ENCODE measurements at regions not wholly inside any gene's neighbourhood (a gene's known extent, or its start where the extent isn't known, plus 50 kb on each side); places are given as distances from the start of the nearest gene placed in this dataset.
"Not testable (repeated sequence)": the region's sequence is repeated elsewhere in the genome, so short reads cannot be mapped to it uniquely, and the experiment has no call there.

DNA sequence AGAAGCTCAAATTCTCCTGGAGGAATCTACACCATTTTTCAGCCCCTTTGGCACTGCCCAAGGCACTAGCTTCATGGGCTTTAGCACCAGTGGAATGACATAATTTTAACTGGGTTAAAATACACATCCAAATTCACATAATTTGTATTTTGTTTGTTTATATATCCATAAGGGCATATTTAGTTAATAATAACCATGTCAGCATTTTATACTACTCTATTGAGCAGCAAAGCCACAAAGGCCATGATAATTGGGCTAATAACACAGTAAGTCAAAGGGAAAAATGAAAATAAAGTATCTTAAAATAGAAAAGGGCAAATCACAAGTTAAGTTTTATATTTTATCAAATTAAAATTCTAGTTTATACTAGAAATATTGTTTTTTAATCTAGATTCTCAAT is 262.7 kb upstream of the TACR3 start:
- DNase-seq = no peak

DNA sequence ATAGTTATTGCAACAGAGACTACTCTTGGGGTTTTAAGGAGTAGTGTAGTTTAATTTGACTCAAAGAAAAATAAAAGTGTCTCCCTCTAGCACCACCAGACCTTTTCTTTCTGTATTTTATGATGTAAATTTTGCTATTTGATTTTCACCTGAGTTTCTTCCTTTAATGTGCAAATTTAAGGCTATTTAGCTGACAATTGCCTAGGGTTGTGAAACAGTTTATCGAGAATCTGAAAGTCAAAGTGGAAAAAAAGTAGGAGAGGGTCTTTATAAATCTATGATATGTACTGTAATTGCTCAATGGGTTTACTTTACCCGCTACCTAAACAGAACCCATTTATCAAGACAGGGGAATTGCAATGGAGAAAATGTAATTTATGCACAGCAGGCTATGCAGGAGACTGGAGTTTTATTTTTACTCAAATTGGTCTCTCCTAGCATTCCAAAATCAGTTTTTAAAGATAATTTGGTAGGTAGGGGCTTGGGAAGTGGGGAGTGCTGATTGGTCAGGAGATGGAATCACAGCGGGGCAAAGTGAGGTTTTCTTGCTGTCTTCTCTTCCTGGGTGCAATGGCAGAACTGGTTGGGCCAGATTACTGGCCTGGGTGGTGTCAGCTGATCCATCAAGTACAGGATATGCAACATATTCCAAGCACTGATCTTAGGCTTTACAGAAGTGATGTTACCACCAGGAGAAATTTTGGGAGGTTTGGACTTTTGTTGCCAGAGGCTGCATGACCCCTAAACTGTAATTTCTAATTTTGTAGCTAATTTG is 228.6 kb upstream of the TACR3 start:
- DNase-seq = no peak

DNA sequence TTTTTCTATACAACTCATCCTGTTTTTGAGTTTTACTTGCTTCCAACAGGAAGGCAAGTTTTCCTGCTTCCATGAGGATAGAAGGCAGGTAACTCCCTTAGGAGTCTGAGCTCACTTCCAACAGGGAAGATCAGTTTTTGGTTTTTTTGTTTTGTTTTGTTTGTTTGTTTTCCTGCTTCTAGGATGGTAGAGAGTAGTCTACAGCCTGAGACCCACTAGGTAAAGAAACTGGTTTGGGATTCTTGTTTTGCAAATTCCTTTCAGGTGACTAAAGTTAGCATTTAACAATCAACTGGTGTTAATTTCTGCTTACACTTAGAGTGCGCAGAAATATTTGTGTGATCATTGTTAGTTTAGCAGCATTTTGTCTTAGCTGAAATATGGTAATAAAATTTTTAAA is 227.8 kb upstream of the TACR3 start:
- no peak for DNase-seq

DNA sequence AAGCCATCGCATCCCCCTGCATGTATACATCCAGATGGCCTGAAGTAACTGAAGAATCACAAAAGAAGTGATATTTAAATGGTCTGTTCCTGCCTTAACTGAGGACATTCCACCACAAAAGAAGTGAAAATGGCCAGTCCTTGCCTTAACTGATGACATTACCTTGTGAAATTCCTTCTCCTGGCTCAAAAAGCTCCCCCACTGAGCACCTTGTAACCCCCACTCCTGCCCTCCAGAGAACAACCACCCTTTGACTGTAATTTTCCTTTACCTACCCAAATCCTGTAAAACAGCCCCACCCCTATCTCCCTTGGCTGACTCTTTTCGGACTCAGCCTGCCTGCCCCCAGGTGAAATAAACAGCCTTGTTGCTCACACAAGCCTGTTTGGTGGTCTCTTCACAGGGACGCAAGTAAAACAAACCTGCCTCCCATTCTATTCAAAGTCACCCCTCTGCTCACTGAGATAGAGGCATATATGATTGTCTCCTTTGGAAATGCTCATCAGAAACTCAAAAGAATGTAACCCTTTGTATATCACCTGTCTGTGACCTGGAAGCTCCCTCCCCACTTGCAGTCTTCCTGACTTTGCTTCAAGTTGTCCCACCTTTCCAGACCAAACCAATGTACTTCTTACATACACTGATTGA is 227.0 kb upstream of the TACR3 start:
- not testable (repeated sequence) for DNase-seq

DNA sequence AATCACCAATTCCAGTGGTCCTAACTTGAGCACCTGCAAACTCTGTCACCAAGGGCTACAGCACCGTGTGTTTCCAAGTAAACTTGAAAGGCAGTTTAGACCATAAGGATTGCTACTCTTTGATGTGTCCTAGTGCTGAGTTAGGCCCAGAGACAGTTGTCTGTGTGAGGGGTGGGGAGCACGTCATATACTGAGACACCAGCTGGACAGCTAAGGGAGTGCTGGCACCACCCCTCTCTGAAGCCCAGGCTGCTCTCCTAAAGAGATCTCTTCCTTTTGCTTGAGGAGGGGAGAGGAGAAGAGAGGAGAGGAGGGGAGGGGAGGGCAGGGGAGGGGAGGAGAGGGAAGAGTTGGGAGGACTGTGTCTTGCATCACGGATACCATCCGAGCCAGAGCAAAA is 218.7 kb upstream of the TACR3 start:
- no peak for DNase-seq

DNA sequence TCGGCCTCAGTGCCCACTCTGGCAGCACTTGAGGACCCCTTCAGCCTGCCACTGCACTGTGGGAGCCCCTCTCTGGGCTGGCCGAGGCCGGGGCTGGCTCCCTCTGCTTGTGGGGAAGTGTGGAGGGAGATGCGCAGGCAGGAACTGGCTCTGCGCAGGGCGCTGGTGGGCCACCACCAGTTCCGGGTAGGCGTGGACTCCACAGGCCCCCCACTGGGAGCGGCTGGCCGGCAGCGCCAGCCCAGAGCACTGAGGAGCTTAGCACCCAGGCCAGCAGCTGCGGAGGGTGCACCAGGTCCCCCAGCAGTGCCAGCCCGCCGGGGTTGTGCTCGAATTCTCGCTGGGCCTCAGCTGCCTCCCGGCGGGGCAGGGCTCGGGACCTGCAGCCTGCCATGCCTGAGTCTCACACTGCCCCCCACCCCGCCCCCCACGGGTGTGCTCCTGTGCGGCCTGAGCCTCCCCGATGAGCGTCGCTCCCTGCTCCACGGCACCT is 216.9 kb upstream of the TACR3 start:
- DNase-seq = no peak

DNA sequence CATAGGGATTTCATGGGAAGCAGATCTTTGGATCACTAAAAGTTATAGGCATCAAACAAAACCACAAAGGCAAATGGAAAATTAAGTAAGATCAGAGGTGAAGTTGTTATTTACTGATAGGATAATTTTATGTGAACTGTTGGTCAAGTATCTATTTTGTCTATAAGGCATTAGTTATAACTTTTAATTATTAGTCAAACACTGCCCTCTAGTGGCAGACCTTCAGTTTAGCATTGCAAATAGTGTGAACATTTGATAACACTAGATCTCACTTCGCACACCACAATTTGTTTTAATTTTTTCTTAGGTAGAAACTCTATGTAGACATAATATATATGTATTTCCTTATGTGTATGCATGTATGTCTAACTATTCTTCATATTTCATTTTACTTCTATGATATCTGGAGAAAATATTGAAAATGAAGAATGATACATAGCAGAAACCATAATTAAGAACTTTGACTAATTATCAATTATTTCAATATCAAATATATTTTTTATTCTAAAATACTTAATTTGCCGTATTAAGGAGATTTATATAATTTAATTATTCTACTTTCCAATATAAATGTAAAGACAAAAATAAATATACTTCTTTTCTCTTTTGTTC is 214.5 kb upstream of the TACR3 start:
- DNase-seq = no peak

DNA sequence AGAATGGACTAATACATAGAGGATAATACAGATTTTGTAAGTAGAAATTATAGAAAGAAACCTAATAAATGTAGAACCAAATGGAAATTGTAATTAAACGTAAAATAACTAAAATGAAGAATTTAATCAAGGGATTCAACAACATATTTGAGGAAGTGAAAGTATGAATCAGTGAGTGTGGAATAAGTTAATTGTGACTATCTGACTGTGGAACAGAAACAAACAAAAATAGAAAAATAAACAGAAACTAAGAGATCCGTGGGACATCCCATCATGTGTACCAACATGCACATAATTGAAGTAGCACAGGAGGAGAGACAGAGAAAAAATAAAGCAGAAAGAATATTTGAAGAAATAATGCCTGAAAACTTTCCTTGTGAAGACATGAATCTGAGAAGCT is 208.6 kb upstream of the TACR3 start:
- no peak for DNase-seq

DNA sequence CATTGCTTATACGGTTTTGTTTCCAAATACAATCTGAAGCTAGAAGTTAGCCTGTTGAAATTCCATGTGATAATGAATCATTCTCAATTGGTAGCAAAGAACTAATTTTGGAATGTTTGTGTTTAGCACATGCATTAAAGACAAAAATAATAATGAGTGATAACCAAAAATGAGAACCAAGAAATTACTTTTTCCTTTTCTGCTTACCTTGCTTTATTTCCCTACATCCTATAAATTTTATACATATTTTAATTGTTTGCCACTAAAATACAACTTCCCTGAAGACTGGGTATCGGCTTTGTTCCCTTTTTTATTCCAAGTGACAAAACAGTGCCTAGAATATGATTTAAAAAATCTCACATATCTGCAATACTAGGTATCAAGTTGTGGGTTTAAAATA is 203.8 kb upstream of the TACR3 start:
- no peak for DNase-seq

DNA sequence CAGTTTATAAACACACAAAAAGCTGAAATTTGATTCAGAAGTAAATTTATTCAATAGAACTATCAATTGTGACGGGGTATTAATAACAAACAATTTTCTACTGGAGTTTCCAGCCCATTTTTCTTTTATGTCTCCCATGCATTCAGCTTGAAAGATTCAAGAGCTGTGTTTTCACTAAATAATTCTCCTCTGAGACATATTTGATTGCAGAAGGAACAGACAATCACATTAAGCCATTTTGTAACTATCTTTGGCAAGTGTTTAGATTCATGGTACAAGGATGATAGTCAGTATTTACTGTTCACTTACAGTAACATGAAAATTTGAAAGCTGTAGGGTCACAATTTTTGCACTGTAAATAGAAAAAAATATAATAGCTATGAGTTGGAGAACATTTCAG is 198.4 kb upstream of the TACR3 start:
- no peak for DNase-seq

DNA sequence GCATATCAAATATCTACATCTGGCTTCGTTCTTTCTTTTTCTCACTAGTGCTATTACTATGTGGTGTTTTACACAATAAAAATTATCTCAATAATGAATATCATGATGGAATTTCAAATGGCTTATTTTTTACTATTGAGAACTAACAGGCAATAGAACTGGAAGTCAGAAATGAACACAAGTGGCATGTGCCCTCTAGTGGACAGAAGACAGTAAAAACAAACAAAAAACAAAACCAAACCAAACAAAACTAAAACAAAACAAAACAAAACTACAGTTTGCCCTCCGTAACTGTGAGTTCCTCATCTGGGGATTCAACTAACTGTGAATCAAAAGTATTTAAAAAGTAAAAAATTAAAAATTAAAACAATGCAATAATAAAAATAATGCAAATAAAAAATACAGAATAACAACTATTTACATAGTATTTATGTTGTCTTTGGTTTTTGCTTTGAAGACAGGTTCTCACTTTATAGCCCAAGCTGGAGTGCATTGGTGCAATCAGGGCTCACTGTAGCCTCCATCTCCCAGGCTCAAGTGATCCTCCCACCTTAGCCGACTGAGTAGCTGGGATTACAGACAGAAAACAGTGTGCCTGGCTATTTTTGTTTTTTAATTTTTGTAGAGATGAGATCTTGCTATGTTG is 195.6 kb upstream of the TACR3 start:
- DNase-seq = no peak

DNA sequence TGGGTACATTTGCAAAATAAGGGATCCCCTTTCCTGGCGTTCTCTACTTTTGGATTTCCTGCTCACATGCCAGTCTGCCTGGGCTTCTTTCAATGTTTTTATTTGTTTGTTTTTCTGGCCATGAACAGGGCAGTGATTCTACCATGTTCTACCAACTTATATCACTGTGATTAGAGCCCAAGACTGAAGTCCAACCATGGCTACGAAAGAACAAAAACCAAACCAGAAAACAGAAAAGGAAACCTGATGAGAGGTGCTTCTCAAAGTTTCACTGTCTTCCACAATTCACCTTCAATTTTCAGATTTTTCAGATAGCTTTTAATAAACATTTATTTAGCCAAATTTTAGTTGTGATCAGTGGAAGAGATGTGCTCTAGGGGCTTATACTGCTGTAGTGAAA is 187.6 kb upstream of the TACR3 start:
- no peak for DNase-seq

DNA sequence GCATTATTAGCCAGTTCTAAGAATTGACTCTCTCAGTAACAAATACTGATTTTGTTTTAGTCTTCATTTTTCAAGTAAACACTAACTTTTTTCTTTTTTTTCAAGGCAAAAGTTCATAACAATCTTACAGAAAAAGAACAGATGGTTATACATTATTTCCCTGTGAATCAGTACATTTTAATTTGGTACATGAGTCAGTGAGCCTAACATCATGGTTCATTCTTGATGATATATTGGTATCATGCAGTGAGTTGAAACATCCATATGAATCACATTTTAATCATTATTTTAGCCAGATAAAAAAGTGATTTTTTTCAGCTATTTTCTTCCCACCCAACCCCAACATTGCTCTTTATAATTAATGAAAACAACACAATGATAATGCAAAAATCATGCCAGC is 184.3 kb upstream of the TACR3 start:
- no peak for DNase-seq

DNA sequence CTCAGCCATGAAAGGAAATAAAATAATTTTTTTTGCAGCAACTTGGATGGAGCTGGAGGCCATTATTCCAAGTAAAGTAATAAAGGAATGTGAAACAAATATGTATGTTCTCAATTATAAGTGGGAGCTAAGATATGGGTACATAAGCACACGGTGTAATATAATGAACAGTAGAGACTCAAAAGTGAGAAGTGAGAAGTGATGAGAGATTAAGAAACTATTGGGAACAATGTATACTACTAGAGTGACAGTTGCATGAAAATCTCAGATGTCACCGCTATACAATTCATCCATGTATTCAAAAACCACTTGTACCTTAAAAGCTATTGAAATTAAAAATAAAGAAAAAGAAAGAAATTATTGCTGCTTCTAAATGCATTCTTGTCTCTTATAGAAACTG is 182.9 kb upstream of the TACR3 start:
- DNase-seq = no peak

DNA sequence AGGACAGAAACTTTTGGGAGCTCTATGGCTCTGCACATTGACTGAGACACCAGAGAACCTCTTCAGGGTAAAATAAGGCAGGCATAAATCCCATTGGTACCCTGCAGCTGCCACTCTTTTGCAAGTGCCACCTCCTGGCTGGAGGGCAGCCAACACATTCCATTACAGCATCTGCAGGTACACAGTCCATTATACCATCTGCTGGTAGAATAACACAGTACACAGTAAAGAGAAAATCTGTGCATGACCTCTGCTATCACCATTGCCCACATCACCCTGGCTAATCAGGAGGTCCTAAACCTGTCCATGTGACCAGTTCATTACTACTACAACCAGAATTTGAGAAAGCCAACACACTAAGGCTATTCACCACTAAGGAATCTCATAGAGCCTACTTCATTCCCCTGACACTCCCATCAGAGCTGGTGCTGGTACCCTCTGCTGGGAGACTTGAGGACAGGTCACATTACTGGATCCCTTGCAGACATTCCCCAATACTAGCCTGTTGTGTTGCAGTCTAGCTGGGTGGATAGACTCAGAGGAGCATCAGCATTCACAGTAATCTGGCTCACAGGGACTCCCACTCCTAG is 176.2 kb upstream of the TACR3 start:
- no peak for DNase-seq

DNA sequence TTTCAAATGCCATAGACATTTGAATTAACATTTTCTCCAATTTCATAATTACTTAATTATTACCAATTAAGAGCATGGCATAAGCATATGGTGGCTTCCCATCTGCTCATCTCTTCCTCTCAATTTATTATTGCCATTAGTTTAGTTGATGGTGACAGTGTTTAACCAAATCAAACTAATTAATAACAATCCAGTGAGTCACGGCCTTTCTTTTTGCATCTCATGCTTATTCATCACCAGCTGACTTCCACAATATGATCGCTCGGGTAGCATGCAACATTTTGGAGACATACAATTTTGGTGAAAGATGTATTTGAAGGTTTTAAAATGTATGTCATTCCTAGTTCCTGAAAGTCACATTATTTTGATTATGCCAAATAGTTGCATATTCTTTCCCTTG is 172.8 kb upstream of the TACR3 start:
- no peak for DNase-seq

DNA sequence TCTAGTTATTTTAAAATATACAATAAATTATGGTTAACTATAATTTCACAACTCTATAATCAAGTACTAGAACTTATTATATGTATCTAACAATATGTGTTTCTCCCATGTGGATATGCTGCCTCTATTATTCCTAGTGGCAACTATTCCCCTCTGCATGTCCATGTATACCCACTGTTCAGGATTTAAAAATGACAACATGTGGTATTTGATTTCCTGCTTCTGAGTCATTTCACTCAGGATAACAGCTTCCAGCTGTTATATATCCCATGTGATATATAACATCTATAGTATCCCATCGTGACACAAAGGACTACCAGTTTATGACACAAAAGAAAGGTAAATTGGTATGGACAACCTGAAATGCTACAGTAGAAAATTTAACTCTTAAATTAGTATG is 167.4 kb upstream of the TACR3 start:
- DNase-seq = no peak

DNA sequence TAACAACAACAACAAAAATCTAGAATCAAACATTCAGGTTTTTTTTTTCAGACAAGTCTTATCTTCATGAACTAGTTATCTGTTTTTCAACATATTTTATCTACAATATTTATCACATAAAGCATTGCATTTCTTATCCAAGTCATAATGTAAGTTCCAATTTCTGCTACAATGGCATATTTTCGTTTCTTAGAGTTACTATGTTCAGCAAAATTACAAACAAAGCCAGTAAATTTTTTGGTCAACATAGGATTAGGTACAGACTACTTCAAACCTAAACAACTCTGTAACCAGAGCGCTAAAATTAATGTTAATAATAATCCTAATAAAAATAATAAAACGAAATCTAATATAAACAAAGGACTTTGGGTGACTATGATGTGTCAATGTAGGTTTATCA is 165.4 kb upstream of the TACR3 start:
- DNase-seq = no peak

DNA sequence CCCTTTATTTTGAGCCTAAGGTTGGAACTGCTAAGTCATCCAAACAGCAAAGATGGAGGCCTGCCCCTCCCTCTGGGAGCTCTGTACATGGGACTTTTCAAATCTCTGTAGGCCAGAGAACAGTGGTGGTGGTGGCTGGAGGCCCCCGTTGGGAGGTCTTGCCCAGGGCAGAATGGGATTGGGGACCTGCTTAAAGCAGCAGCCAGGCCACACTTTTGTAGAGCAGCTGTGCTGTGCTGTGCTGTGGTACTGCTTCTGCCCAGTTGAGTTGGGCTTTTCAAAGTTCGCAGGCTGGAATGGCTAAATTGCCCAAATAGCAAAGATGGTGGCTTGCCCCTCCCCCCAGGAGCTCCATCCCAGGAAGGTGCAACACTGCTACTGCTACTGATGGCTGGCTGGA is 147.5 kb upstream of the TACR3 start:
- no peak for DNase-seq

DNA sequence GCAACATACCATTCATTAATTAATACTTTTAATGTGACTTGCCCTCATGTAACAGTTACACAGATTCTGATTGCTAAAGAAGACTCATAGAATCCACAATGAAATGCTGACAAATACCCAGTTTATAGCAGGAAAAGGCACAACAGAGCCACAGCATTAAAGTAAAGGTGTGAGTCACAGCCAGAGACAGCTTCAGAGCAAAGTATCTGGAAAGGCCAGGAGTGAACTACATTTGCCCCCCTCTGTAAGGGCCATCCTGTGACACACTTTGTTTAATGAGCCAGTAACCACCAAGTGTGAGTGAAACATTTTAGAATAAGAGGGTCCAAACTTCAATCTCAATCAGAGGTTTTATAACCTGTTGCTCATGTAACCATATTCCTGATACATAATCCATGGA is 133.8 kb upstream of the TACR3 start:
- DNase-seq = no peak

DNA sequence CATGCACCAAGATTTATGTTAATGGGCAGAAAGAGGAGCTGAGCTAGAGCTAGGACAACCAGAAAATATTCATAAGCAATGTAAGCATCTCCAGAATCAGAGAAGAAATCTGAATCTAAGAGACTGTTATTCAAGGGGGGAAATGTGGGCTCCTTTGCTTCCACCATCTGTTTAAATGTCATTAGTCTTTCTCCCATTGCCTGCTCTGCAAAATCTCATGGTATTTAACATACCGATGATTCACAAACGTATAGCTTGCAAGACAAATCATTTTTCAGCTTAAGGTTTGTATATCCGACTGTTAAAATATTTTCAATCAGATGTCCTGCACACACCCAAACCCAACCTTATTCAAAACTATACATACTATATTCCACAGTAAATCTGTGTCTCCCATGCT is 133.4 kb upstream of the TACR3 start:
- DNase-seq = no peak

DNA sequence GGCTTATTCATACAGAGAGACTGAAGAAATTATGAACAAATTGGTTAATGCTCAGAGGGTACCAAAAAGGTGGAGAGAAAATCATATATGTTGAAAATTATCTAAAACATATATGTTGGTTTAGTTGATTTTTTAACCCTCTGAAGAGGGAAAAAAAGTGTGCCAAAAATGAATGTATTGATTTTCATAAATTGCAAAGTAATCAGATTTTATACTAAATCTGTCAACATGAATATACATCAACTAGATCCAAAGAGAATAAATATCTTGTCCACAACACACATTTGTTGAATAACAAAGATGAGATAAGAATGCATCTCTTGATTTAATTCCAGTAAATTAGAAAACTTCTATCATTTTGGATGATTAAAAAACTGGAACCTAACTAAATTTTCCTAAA is 125.3 kb upstream of the TACR3 start:
- no peak for DNase-seq

DNA sequence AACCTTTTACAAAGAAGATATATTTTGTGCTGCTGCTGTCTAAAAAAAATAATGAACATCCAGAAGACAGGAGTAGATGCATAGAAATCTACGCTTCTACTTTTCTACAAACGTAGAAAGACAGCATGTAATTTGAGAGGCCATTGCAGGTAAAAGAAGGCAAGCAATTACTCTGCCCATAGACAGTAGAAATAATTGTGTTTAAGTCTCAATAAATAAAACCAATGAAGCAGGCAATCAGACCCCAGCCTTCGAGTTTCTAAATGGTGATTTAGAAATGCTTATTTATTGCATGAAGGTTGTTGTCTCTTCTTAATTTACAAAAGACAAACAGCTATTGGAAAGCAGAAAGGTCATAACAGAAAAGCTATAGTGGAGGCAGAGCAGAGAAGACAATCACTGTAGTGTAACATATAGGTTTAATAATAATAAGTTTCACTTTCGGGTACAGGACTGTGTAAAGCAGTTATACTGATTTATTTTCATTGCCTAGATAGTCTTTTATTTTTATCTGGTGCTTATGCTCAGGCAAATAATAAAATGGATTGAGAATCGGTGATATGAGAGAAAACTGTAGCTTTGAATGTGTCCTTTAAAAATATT is 123.0 kb upstream of the TACR3 start:
- no peak for DNase-seq
